Mammary epithelial cell (primary cell): ENCODE measurements at regions not wholly inside any gene's neighbourhood (a gene's known extent, or its start where the extent isn't known, plus 50 kb on each side); places are given as distances from the start of the nearest gene placed in this dataset.

Experiments used
- EZH2 ChIP-seq: IDR thresholded peaks from 2 replicates; pipeline ENCODE4 v1.6.1; 2012; ENCODE audit warnings: low read length, inconsistent platforms, borderline replicate concordance
- TF ChIP-seq, protein P1 (sequence below), 2 donors: IDR thresholded peaks in 1 of 2; conservative IDR thresholded peaks in 1 of 2; 2 replicates each; pipeline ENCODE4 v1.5.1; 2011 to 2012; ENCODE audit warnings: inconsistent platforms in 2 of 2, low read length in 2 of 2, mild to moderate bottlenecking in 2 of 2, control low read depth in 1 of 2, low read depth in 1 of 2; ENCODE audit not compliant: insufficient read depth in 1 of 2; ENCODE audit errors: extremely low read depth in 1 of 2

GRCh38 chr3:150217691-150218090 is 190.4 kb upstream of the TSC22D2 start:
- TF ChIP-seq, protein P1, sequence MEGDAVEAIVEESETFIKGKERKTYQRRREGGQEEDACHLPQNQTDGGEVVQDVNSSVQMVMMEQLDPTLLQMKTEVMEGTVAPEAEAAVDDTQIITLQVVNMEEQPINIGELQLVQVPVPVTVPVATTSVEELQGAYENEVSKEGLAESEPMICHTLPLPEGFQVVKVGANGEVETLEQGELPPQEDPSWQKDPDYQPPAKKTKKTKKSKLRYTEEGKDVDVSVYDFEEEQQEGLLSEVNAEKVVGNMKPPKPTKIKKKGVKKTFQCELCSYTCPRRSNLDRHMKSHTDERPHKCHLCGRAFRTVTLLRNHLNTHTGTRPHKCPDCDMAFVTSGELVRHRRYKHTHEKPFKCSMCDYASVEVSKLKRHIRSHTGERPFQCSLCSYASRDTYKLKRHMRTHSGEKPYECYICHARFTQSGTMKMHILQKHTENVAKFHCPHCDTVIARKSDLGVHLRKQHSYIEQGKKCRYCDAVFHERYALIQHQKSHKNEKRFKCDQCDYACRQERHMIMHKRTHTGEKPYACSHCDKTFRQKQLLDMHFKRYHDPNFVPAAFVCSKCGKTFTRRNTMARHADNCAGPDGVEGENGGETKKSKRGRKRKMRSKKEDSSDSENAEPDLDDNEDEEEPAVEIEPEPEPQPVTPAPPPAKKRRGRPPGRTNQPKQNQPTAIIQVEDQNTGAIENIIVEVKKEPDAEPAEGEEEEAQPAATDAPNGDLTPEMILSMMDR (conservative IDR thresholded peaks at IDR 0.05 in 1 of 2, IDR thresholded peaks at IDR 0.05 in 1 of 2; ENCODE audit: extremely low read depth in 1 of 2, insufficient read depth in 1 of 2, low read depth in 1 of 2, low read length in 2 of 2), result no peak
- no peak for TF ChIP-seq EZH2
